ENCODE measurements at regions not wholly inside any gene's neighbourhood (a gene's known extent, or its start where the extent isn't known, plus 50 kb on each side); places are given as distances from the start of the nearest gene placed in this dataset.

DNA sequence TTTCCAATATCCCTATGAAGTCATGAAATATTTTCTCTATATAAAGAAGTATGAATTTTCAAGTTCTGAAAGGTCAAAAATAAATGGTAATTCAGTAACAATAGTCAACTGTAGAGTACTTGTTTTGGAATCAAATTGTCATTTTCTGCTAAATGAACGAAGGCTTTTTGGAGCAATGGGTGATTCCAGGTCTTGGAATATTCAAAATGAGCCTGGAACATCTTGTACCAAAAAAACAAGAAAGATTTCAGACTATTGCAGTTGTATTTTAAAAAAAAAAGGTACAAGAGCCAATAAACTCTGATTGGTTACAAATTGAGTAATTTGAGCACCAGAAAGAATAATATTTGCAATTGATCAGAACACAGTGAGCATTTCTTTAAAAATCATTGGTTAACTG is 730.1 kb downstream of the DTWD2 start:
- no peak for TF ChIP-seq EZH2phosphoT487 (IDR thresholded peaks at IDR 0.05; ENCODE audit: borderline replicate concordance, low read depth, low read length)
- TF ChIP-seq, protein P1, sequence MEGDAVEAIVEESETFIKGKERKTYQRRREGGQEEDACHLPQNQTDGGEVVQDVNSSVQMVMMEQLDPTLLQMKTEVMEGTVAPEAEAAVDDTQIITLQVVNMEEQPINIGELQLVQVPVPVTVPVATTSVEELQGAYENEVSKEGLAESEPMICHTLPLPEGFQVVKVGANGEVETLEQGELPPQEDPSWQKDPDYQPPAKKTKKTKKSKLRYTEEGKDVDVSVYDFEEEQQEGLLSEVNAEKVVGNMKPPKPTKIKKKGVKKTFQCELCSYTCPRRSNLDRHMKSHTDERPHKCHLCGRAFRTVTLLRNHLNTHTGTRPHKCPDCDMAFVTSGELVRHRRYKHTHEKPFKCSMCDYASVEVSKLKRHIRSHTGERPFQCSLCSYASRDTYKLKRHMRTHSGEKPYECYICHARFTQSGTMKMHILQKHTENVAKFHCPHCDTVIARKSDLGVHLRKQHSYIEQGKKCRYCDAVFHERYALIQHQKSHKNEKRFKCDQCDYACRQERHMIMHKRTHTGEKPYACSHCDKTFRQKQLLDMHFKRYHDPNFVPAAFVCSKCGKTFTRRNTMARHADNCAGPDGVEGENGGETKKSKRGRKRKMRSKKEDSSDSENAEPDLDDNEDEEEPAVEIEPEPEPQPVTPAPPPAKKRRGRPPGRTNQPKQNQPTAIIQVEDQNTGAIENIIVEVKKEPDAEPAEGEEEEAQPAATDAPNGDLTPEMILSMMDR (conservative IDR thresholded peaks at IDR 0.05; ENCODE audit: low read length): no peak
